Karpas-422 (cell line): ENCODE measurements at regions not wholly inside any gene's neighbourhood (a gene's known extent, or its start where the extent isn't known, plus 50 kb on each side); places are given as distances from the start of the nearest gene placed in this dataset.
"Not testable (repeated sequence)": the region's sequence is repeated elsewhere in the genome, so short reads cannot be mapped to it uniquely, and the experiment has no call there.

Source experiments
- DNase-seq: peaks from one replicate; pipeline ENCODE4 v3.0.0-alpha.2; 2015
- H2AFZ ChIP-seq: fragments of 200-600 bp; sonication (generic); 2 replicates; pipeline ENCODE4 v1.6.1; 2014; ENCODE audit warnings: antibody characterized with exemption, low read length, mixed read lengths
- H3K27ac ChIP-seq: fragments of 200-600 bp; sonication (generic); 2 replicates; pipeline ENCODE4 v1.5.1; 2014; ENCODE audit warnings: mild to moderate bottlenecking, low read length, moderate library complexity
- H3K27me3 ChIP-seq: fragments of 200-600 bp; sonication (generic); 2 replicates; pipeline ENCODE4 v1.6.1; 2014; ENCODE audit warnings: low read length, mixed read lengths
- H3K36me3 ChIP-seq: fragments of 200-600 bp; sonication (generic); 2 replicates; pipeline ENCODE4 v1.6.1; 2014; ENCODE audit warnings: low read length, mixed read lengths; ENCODE audit not compliant: insufficient read depth
- H3K4me1 ChIP-seq: fragments of 200-600 bp; sonication (generic); 2 replicates; pipeline ENCODE4 v1.6.1; 2014; ENCODE audit warnings: mild to moderate bottlenecking, low read length, mixed read lengths
- H3K4me2 ChIP-seq: fragments of 200-600 bp; sonication (generic); 2 replicates; pipeline ENCODE4 v1.6.1; 2014; ENCODE audit warnings: low read length, low read depth, mild to moderate bottlenecking; ENCODE audit not compliant: poor library complexity, severe bottlenecking
- H3K4me3 ChIP-seq: fragments of 200-600 bp; sonication (generic); 2 replicates; pipeline ENCODE4 v1.5.1; 2014; ENCODE audit warnings: mild to moderate bottlenecking, antibody characterized with exemption, low read length, mixed read lengths
- H3K79me2 ChIP-seq: fragments of 200-600 bp; sonication (generic); 2 replicates; pipeline ENCODE4 v1.6.1; 2014; ENCODE audit warnings: mild to moderate bottlenecking, low read length, mixed read lengths
- H3K9ac ChIP-seq: fragments of 200-600 bp; sonication (generic); 2 replicates; pipeline ENCODE4 v1.6.0; 2014; ENCODE audit warnings: low read length
- H3K9me2 ChIP-seq: fragments of 200-600 bp; sonication (generic), shearing (Covaris generic); replicated peaks from 2 replicates; pipeline ENCODE4 v1.6.0; 2014; ENCODE audit warnings: mild to moderate bottlenecking, low read length, moderate library complexity; ENCODE audit not compliant: insufficient read depth
- H3K9me3 ChIP-seq: fragments of 300-700, 200-600 bp; sonication (generic); 2 replicates; pipeline ENCODE4 v1.6.1; 2014; ENCODE audit warnings: low read length, mixed read lengths
- H4K20me1 ChIP-seq: fragments of 200-600 bp; sonication (generic); 2 replicates; pipeline ENCODE4 v1.6.1; 2014; ENCODE audit warnings: mild to moderate bottlenecking, antibody characterized with exemption, low read length, low read depth; ENCODE audit not compliant: insufficient read depth

DNA sequence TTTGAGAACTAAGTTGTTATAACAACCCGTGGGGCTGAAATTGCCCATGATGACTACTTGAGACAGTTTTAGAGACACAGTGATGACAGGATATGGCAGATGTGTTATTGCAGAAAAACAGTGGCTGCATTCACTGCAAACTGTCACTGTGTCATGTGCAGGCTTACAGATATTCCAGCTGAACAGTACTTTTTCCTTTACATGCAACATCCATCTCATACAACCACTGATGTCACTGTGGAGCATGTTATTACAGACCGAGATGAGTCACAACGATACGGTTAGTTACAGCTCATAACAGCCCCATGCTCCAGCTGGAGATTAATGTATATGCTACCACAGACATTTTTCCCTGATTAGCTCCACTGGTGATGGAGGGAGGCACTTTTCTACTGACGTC, 207.4 kb downstream of the TMA16 start:
- H4K20me1 ChIP-seq, result no peaks in the 10 kb centered on the region
- H3K9me3 ChIP-seq, result no peaks in the 10 kb centered on the region
- no peak overlapping the region for H3K4me3 ChIP-seq
- no peaks in the 10 kb centered on the region for H3K79me2 ChIP-seq
- H3K4me1 ChIP-seq, result no peaks in the 10 kb centered on the region
- H3K4me2 ChIP-seq, result no peak overlapping the region
- H3K36me3 ChIP-seq, result no peaks in the 10 kb centered on the region
- no peak for DNase-seq
- H2AFZ ChIP-seq, result no peak overlapping the region
- H3K27me3 ChIP-seq, result no peaks in the 10 kb centered on the region; the same call in 1 of the 2 replicates
- no peak overlapping the region for H3K27ac ChIP-seq
- H3K9me2 ChIP-seq, result no peaks in the 10 kb centered on the region
- H3K9ac ChIP-seq, result no peak overlapping the region

DNA sequence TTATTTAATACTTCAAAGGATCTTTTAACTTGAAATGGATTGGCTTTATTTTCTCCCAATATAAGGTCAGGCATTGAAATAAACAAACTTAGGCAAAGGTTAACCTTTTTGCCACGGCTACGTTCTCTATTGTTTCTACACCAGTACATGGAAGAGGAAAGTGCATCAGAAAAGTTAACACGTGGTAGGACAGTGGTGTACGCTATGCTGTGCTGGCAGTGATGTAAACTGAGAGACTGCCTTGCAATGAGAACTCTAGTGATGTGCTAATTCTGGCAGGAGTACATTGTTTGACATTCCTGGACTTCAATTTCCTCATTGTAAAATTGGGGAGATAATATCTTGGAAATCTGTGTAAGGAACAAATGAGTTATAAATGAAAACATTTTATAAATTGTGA, 208.2 kb downstream of the TMA16 start:
- Histone ChIP-seq H3K9ac (no peak overlapping the region), H2AFZ (no peak overlapping the region), H3K79me2 (no peaks in the 10 kb centered on the region), H3K9me3 (no peaks in the 10 kb centered on the region), H3K9me2 (no peaks in the 10 kb centered on the region), H3K4me3 (no peak overlapping the region), H3K36me3 (no peaks in the 10 kb centered on the region), H3K4me2 (no peak overlapping the region), H3K27me3 (no peaks in the 10 kb centered on the region; the same call in 1 of the 2 replicates), H3K4me1 (no peaks in the 10 kb centered on the region), H3K27ac (no peak overlapping the region), H4K20me1 (no peaks in the 10 kb centered on the region)
- DNase-seq, result no peak

DNA sequence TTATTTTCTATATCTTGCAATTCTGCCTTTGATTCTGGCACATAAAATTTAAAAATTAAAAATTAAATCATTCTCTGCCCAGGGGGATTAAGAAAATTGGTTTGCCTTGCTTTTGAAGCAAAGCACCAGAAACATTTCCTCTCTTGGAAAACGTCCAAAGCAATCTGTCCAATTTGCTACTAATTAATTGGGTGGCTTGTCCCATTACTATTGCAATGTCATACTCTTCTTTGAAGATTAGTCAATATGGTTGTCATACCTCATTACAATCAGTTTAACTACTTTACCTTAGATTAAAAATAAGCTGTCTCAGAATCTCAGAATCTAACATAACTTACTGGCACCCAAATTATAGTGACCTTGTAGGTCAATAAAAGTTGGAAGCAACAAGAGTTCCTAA, 208.8 kb downstream of the TMA16 start:
- H3K36me3 ChIP-seq, result no peaks in the 10 kb centered on the region
- no peak overlapping the region for H3K27ac ChIP-seq
- no peak overlapping the region for H3K9ac ChIP-seq
- no peak overlapping the region for H3K4me3 ChIP-seq
- H3K79me2 ChIP-seq, result no peaks in the 10 kb centered on the region
- no peaks in the 10 kb centered on the region for H3K4me1 ChIP-seq
- no peak overlapping the region for H2AFZ ChIP-seq
- no peak overlapping the region for H3K4me2 ChIP-seq
- H3K9me3 ChIP-seq, result no peaks in the 10 kb centered on the region
- no peak for DNase-seq
- no peaks in the 10 kb centered on the region for H3K9me2 ChIP-seq
- H4K20me1 ChIP-seq, result no peaks in the 10 kb centered on the region
- no peaks in the 10 kb centered on the region; the same call in 1 of the 2 replicates for H3K27me3 ChIP-seq

DNA sequence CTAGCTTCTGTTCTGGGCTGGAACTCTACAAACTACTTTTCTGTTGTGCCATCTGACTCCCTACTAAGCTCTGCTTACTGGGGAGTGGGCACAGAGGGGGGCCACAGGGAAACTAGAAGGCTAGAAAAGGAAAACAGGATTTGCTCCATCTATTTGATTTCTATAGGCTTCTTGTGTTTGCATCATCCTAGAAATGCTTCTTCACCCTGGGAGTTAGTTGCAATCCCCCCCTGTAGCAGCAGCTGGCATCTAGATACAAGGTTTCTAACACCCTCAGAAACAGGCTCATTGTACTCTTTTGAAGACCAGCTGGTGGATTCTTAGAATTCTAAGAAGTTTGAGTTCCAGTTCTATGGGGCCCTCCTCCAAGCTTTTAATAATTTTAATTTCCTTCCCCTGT, 213.4 kb downstream of the TMA16 start:
- Histone ChIP-seq H3K4me1 (no peaks in the 10 kb centered on the region), H3K79me2 (no peaks in the 10 kb centered on the region), H3K9me3 (no peaks in the 10 kb centered on the region), H4K20me1 (no peaks in the 10 kb centered on the region), H3K4me3 (no peak overlapping the region), H2AFZ (no peak overlapping the region), H3K4me2 (no peak overlapping the region), H3K27me3 (no peaks in the 10 kb centered on the region; the same call in 1 of the 2 replicates), H3K36me3 (no peaks in the 10 kb centered on the region), H3K27ac (no peak overlapping the region), H3K9ac (no peak overlapping the region), H3K9me2 (no peaks in the 10 kb centered on the region)
- DNase-seq, result no peak

DNA sequence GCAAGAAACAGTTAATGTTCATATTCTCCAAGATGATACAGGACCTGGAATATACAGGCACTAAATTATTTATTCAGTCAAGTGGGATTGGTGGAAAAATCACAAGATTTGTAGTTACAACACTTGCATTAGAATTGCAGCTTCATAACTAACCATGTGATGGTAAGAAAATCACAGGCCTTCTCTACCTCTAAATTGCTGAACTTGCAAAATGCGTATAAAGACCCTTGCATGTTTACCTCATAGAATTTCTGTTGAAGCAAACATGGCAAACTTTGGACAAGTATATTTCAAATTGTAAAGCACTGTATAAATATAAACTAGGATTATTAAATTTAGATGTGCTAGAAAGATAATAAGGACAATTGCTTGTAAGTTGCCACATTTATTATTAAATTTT, 215.1 kb downstream of the TMA16 start:
- H3K4me3 ChIP-seq, result no peak overlapping the region
- no peak overlapping the region for H3K4me2 ChIP-seq
- H3K9ac ChIP-seq, result no peak overlapping the region
- no peaks in the 10 kb centered on the region for H4K20me1 ChIP-seq
- H3K9me2 ChIP-seq, result no peaks in the 10 kb centered on the region
- H2AFZ ChIP-seq, result no peak overlapping the region
- DNase-seq, result no peak
- H3K36me3 ChIP-seq, result no peaks in the 10 kb centered on the region
- no peaks in the 10 kb centered on the region for H3K79me2 ChIP-seq
- H3K27ac ChIP-seq, result no peak overlapping the region
- H3K4me1 ChIP-seq, result no peaks in the 10 kb centered on the region
- H3K9me3 ChIP-seq, result no peaks in the 10 kb centered on the region
- no peaks in the 10 kb centered on the region for H3K27me3 ChIP-seq

DNA sequence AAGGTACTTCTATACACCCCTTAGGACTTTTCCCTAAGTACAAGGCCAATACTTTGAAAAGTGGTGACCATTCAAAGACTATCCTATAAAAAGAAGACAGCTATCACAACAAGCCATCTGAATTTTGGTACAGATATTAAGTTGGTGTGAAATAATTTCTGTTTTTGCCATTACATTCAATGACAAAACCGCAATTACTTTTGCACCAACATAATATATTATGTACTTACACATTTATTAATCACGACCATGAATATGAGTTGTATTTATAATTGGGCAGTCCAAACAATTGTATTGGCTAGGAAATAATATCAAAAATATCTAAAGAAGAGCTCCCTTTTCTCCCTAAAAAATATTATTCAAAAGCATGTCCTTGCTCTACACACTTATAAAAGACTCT, 215.7 kb downstream of the TMA16 start:
- no peak overlapping the region for H3K9ac ChIP-seq
- H3K4me1 ChIP-seq, result no peaks in the 10 kb centered on the region
- H3K9me3 ChIP-seq, result no peaks in the 10 kb centered on the region
- no peak overlapping the region for H3K27ac ChIP-seq
- no peak overlapping the region for H3K4me3 ChIP-seq
- H3K36me3 ChIP-seq, result no peaks in the 10 kb centered on the region
- no peaks in the 10 kb centered on the region for H4K20me1 ChIP-seq
- H2AFZ ChIP-seq, result no peak overlapping the region
- no peaks in the 10 kb centered on the region for H3K9me2 ChIP-seq
- H3K4me2 ChIP-seq, result no peak overlapping the region
- no peak for DNase-seq
- H3K79me2 ChIP-seq, result no peaks in the 10 kb centered on the region
- H3K27me3 ChIP-seq, result no peaks in the 10 kb centered on the region

DNA sequence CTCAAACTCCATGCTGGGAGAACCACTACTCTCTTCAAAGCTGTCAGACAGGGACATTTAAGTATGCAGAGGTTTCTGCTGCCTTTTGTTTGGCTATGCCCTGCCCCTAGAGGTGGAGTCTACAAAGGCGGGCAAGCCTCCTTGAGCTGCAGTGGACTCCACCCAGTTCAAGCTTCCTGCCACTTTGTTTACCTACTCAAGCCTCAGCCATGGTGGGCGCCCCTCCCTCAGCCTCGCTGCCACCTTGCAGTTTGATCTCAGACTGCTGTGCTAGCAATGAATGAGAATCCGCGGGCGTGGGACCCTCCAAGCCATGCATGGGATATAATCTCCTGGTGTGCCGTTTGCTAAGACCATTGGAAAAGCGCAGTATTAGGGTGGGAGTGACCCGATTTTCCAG, 230.0 kb downstream of the TMA16 start:
- not testable (repeated sequence) for DNase-seq, H3K9me3 ChIP-seq, H2AFZ ChIP-seq, H3K9ac ChIP-seq, H3K4me1 ChIP-seq, H4K20me1 ChIP-seq, H3K4me2 ChIP-seq, H3K36me3 ChIP-seq, H3K27me3 ChIP-seq, H3K27ac ChIP-seq, H3K79me2 ChIP-seq, H3K9me2 ChIP-seq, H3K4me3 ChIP-seq

DNA sequence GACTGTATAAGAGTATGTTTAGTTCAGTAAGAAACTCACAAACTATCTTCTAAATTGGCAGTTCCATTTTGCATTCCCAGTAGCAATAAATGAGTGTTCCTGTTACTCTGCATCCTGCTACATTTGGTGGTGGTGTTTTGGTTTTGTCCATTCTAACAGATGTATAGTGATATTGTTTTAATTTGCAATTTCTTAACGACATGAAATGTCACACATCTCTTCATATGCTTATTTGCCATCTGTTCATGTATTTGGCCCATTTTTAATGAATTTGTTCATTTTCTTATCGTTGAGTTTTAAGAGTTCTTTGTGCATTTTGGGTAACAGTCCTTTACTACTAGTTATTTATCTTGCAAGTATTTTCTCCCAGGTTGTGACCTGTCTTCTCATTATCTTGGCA, 232.2 kb downstream of the TMA16 start:
- no peak overlapping the region for H3K9ac ChIP-seq
- H3K79me2 ChIP-seq, result no peaks in the 10 kb centered on the region
- no peak overlapping the region for H2AFZ ChIP-seq
- no peak for DNase-seq
- H4K20me1 ChIP-seq, result no peaks in the 10 kb centered on the region
- no peaks in the 10 kb centered on the region for H3K9me2 ChIP-seq
- H3K9me3 ChIP-seq, result no peaks in the 10 kb centered on the region
- no peaks in the 10 kb centered on the region for H3K36me3 ChIP-seq
- no peak overlapping the region for H3K27ac ChIP-seq
- H3K27me3 ChIP-seq, result 0 out of 2 replicates have a peak, but pooled peaks cover 3% of the 10 kb centered on the region
- H3K4me1 ChIP-seq, result no peaks in the 10 kb centered on the region
- no peak overlapping the region for H3K4me3 ChIP-seq
- no peak overlapping the region for H3K4me2 ChIP-seq

DNA sequence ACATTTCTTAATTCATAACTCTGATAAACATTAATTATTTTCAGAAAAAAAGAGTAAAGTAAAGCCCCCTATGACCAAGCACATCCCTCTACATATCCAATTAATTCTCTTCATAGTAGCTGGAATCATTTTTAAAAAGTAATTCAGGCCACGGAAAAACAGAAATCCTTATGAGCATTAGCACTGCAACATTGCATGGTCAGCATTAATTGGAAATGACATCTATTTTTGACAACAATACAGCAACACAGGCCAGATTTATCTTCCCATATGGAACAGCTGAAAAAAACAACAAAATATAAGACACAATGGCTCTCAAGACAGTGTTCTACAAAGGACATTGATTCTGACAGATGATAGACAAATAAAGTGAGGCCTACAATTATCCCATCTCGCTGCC, 236.6 kb downstream of the TMA16 start:
- Histone ChIP-seq H4K20me1 (no peaks in the 10 kb centered on the region), H3K27me3 (0 out of 2 replicates have a peak, but pooled peaks cover 3% of the 10 kb centered on the region), H3K9ac (no peak overlapping the region), H3K4me2 (no peak overlapping the region), H3K36me3 (no peaks in the 10 kb centered on the region), H2AFZ (no peak overlapping the region), H3K27ac (no peak overlapping the region), H3K79me2 (no peaks in the 10 kb centered on the region), H3K4me3 (no peak overlapping the region), H3K4me1 (no peaks in the 10 kb centered on the region), H3K9me2 (no peaks in the 10 kb centered on the region), H3K9me3 (no peaks in the 10 kb centered on the region)
- no peak for DNase-seq
